B cell (primary cell): ENCODE measurements at regions not wholly inside any gene's neighbourhood (a gene's known extent, or its start where the extent isn't known, plus 50 kb on each side); places are given as distances from the start of the nearest gene placed in this dataset.

ENCODE experiments used
- ATAC-seq: fragments of 200-7000 bp; cut with Tn5 transposase; one replicate; pipeline ENCODE4 v1.10.0; 2021; ENCODE audit warnings: low read depth, mild to moderate bottlenecking, moderate number of reproducible peaks, moderate library complexity
- CTCF ChIA-PET: fragments of 350-600 bp; sonication (Branson Sonifier 250); formaldehyde crosslinking; loops from one replicate; lab custom pipeline; 2021; ENCODE audit warnings: antibody characterized with exemption, inconsistent platforms; lab: Charles Lee
- POLR2A ChIA-PET: fragments of 350-600 bp; sonication (Branson Sonifier 250); formaldehyde crosslinking; loops from one replicate; lab custom pipeline; 2021; ENCODE audit warnings: antibody characterized with exemption; lab: Charles Lee
- DNase-seq: peaks from one replicate; pipeline ENCODE4 v3.0.0; 2013
- H2AFZ ChIP-seq: 2 replicates; pipeline ENCODE4 v1.6.1; 2012; ENCODE audit warnings: mild to moderate bottlenecking, low read depth, low read length; ENCODE audit not compliant: insufficient read depth, poor library complexity, severe bottlenecking
- H3K27ac ChIP-seq, 2 donors: 1 replicate in 1 of 2; 2 replicates in 1 of 2; pipeline ENCODE4 v1.5.1; 2012 to 2013; ENCODE audit warnings: low read length in 2 of 2, mild to moderate bottlenecking in 2 of 2, moderate library complexity in 1 of 2
- H3K27me3 ChIP-seq, 4 experiments: fragments of 200-600 bp in 1 of 4; sonication (generic) in 1 of 4; replicated peaks in 1 of 4; 1 replicate in 2 of 4; 2 replicates in 2 of 4; pipeline versions ENCODE4 v1.6.1 to v1.7.0; 2013 to 2016; ENCODE audit warnings: low read length in 3 of 4, mild to moderate bottlenecking in 2 of 4, mixed read lengths in 1 of 4, moderate library complexity in 1 of 4; ENCODE audit not compliant: insufficient read depth in 4 of 4, control insufficient read depth in 3 of 4; ENCODE audit errors: control extremely low read depth in 1 of 4
- H3K36me3 ChIP-seq, 2 experiments: replicated peaks in 1 of 2; 1 replicate in 1 of 2; 2 replicates in 1 of 2; pipeline versions ENCODE4 v1.6.1 to v1.7.1; 2013; ENCODE audit warnings: low read length in 1 of 2; ENCODE audit not compliant: insufficient read depth in 2 of 2, control insufficient read depth in 1 of 2; ENCODE audit errors: control extremely low read depth in 1 of 2, extremely low read depth in 1 of 2
- H3K4me1 ChIP-seq, 2 donors: fragments of 200-600 bp in 1 of 2; sonication (generic) in 1 of 2; 1 replicate in 1 of 2; 2 replicates in 1 of 2; pipeline versions ENCODE4 v1.5.1 to v1.6.1; 2013 to 2017; ENCODE audit warnings: low read length in 2 of 2; ENCODE audit not compliant: control insufficient read depth in 2 of 2, insufficient read depth in 2 of 2
- H3K4me2 ChIP-seq: replicated peaks from 2 replicates; pipeline ENCODE3; 2012; ENCODE audit warnings: mild to moderate bottlenecking, low read depth, low read length; ENCODE audit not compliant: poor library complexity, severe bottlenecking
- H3K4me3 ChIP-seq, 5 experiments: fragments of 200-600 bp in 1 of 5; sonication (generic) in 1 of 5; 1 replicate in 3 of 5; 2 replicates in 2 of 5; pipeline versions ENCODE4 v1.5.1 to v1.7.0; 2011 to 2016; ENCODE audit warnings: low read length in 4 of 5, mild to moderate bottlenecking in 4 of 5, low read depth in 2 of 5, control low read depth in 1 of 5, moderate library complexity in 1 of 5; ENCODE audit not compliant: insufficient read depth in 1 of 5; ENCODE audit errors: control extremely low read depth in 1 of 5, extremely low read depth in 1 of 5
- H3K79me2 ChIP-seq: fragments of 200-600 bp; sonication (generic); one replicate; pipeline ENCODE4 v1.6.0; 2016; ENCODE audit warnings: low read length; ENCODE audit not compliant: control insufficient read depth, insufficient read depth
- H3K9ac ChIP-seq: fragments of 200-600 bp; sonication (generic); 2 replicates; pipeline ENCODE4 v1.6.1; 2017; ENCODE audit warnings: mild to moderate bottlenecking, low read length, moderate library complexity
- H3K9me3 ChIP-seq, 3 donors: one replicate each; pipeline versions ENCODE4 v1.6.1 to v1.7.1; 2013; ENCODE audit warnings: low read length in 2 of 3; ENCODE audit not compliant: control insufficient read depth in 2 of 3, insufficient read depth in 1 of 3; ENCODE audit errors: control extremely low read depth in 1 of 3
- H4K20me1 ChIP-seq: 2 replicates; pipeline ENCODE4 v1.6.0; 2012; ENCODE audit warnings: mild to moderate bottlenecking, low read length; ENCODE audit not compliant: insufficient read depth, control insufficient read depth, poor library complexity, severe bottlenecking
- H3K27ac Mint-ChIP-seq: one replicate; pipeline ENCODE4 v1.8.0; 2021; ENCODE audit warnings: mixed read lengths
- H3K27me3 Mint-ChIP-seq: one replicate; pipeline ENCODE4 v1.8.0; 2021; ENCODE audit warnings: mixed read lengths
- H3K4me1 Mint-ChIP-seq: one replicate; pipeline ENCODE4 v1.8.0; 2021; ENCODE audit warnings: mixed read lengths
- H3K4me3 Mint-ChIP-seq: one replicate; pipeline ENCODE4 v1.8.0; 2021; ENCODE audit warnings: mixed read lengths
- H3K9me3 Mint-ChIP-seq: one replicate; pipeline ENCODE4 v1.8.0; 2022; ENCODE audit warnings: mixed read lengths; ENCODE audit not compliant: insufficient read depth
- EZH2 ChIP-seq: IDR thresholded peaks from 2 replicates; pipeline ENCODE4 v1.6.1; 2012; ENCODE audit warnings: borderline replicate concordance, low read depth, mild to moderate bottlenecking, moderate library complexity, low read length; ENCODE audit not compliant: insufficient read depth, poor library complexity, severe bottlenecking
- WGBS: methylation state at CpG from one replicate; pipeline ENCODE4 v1.1.5; 2013; ENCODE audit warnings: missing lambda C conversion rate; ENCODE audit not compliant: insufficient coverage; 5-methylcytosine and 5-hydroxymethylcytosine counted together
- intact Hi-C: fragments of 100-400 bp; cut with micrococcal nuclease; formaldehyde crosslinking; loops from one replicate; pipeline ENCODE4 v1.10.0; 2022
- TF ChIP-seq, protein P1 (sequence below): fragments of 200-600 bp; IDR thresholded peaks from one replicate; pipeline ENCODE4 v1.8.0; 2022; ENCODE audit warnings: antibody characterized with exemption, mild to moderate bottlenecking

DNA sequence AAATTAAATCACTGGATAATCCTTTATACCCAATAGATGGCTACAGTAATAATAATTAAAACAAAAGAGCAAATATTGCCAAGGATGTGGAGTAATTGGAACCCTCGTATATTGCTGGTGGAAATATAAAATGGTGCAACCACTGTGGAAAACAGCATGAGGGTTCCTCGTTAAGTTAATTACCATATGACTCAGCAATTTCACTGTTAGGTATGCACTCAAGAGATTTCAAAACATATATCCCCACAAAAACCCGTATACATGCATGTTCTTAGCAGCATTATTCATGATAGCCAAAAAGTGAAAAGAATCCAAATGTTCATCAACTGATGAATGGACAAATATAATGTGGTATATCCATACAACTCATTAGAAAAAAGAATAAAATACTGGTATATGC lies 103.3 kb downstream of the TEX13C start:
- no peaks in the 10 kb centered on the region for H3K36me3 ChIP-seq
- H3K4me1 Mint-ChIP-seq, result no peaks in the 10 kb centered on the region
- no peaks in the 10 kb centered on the region for H3K9me3 ChIP-seq
- intact Hi-C loops, result no loop called here
- no peak overlapping the region for H2AFZ ChIP-seq
- TF ChIP-seq, protein P1, sequence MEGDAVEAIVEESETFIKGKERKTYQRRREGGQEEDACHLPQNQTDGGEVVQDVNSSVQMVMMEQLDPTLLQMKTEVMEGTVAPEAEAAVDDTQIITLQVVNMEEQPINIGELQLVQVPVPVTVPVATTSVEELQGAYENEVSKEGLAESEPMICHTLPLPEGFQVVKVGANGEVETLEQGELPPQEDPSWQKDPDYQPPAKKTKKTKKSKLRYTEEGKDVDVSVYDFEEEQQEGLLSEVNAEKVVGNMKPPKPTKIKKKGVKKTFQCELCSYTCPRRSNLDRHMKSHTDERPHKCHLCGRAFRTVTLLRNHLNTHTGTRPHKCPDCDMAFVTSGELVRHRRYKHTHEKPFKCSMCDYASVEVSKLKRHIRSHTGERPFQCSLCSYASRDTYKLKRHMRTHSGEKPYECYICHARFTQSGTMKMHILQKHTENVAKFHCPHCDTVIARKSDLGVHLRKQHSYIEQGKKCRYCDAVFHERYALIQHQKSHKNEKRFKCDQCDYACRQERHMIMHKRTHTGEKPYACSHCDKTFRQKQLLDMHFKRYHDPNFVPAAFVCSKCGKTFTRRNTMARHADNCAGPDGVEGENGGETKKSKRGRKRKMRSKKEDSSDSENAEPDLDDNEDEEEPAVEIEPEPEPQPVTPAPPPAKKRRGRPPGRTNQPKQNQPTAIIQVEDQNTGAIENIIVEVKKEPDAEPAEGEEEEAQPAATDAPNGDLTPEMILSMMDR, result no peak
- no peak for TF ChIP-seq EZH2
- H3K27ac ChIP-seq, result no peak overlapping the region
- no peaks in the 10 kb centered on the region for H3K27me3 ChIP-seq
- ATAC-seq (no peak), DNase-seq (no peak)
- ChIA-PET CTCF (no interaction called here), POLR2A (no interaction called here)
- H3K4me2 ChIP-seq, result no peak overlapping the region
- no peaks in the 10 kb centered on the region for H3K4me1 ChIP-seq
- no peak overlapping the region for H3K9ac ChIP-seq
- H3K79me2 ChIP-seq, result no peaks in the 10 kb centered on the region
- no peaks in the 10 kb centered on the region for H4K20me1 ChIP-seq
- no CpG with 5 or more reads among the region's 3 CpGs for WGBS
- H3K4me3 Mint-ChIP-seq, result no peak overlapping the region
- H3K4me3 ChIP-seq, result no peak overlapping the region
- no peaks in the 10 kb centered on the region for H3K27me3 Mint-ChIP-seq
- H3K9me3 Mint-ChIP-seq, result no peaks in the 10 kb centered on the region
- no peak overlapping the region for H3K27ac Mint-ChIP-seq

DNA sequence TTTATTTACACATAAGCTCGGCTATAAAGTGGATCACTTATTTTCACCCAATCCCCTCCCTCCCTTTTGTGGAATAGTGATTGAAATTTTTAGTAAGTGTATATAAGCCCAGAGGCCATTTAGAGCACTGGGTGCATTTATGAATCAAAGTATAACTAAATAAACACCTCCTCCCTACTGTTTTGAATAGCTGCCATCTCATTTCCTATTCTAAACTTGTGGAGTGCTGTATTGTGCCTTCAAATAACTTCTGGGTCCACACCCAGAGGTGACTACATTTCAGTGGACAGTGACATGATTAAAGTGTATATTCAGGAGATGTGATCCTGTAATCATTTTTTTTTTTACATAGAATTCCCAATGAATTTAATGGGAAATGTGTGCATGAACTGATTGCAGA lies 104.9 kb downstream of the TEX13C start:
- ATAC-seq, result no peak
- WGBS, result no CpG with 5 or more reads among the region's 1 CpG
- DNase-seq, result no peak
- Histone ChIP-seq H3K4me3 (no peak overlapping the region), H3K79me2 (no peaks in the 10 kb centered on the region), H3K9me3 (no peaks in the 10 kb centered on the region), H3K4me1 (no peaks in the 10 kb centered on the region), H4K20me1 (no peaks in the 10 kb centered on the region), H3K27ac (no peak overlapping the region), H2AFZ (no peak overlapping the region), H3K27me3 (no peaks in the 10 kb centered on the region), H3K9ac (no peak overlapping the region), H3K36me3 (no peaks in the 10 kb centered on the region), H3K4me2 (no peak overlapping the region)
- H3K27ac Mint-ChIP-seq, result no peak overlapping the region
- H3K27me3 Mint-ChIP-seq, result no peaks in the 10 kb centered on the region
- POLR2A ChIA-PET, result no interaction called here
- no peak for TF ChIP-seq EZH2
- TF ChIP-seq, protein P1, result no peak
- intact Hi-C loops, result no loop called here
- CTCF ChIA-PET, result no interaction called here
- H3K4me3 Mint-ChIP-seq, result no peak overlapping the region
- H3K9me3 Mint-ChIP-seq, result no peaks in the 10 kb centered on the region
- no peaks in the 10 kb centered on the region for H3K4me1 Mint-ChIP-seq
